ENCODE measurements at regions not wholly inside any gene's neighbourhood (a gene's known extent, or its start where the extent isn't known, plus 50 kb on each side); places are given as distances from the start of the nearest gene placed in this dataset.

- Histone ChIP-seq H3K4me1 (no peaks in the 10 kb centered on the region), H3K27me3 (peaks cover 7% of the 10 kb centered on the region), H3K36me3 (no peaks in the 10 kb centered on the region), H3K27ac (no peak overlapping the region), H3K4me3 (no peak overlapping the region), H3K9me3 (no peaks in the 10 kb centered on the region)
- DNase-seq (ENCODE audit: low spot score in 2 of 2) = no peak
- no peak for TF ChIP-seq EP300 (IDR thresholded peaks at IDR 0.05)
- no peak for TF ChIP-seq POLR2A (IDR thresholded peaks at IDR 0.05)
- TF ChIP-seq POLR2AphosphoS5 (IDR thresholded peaks at IDR 0.05) = no peak
- TF ChIP-seq, protein P1, sequence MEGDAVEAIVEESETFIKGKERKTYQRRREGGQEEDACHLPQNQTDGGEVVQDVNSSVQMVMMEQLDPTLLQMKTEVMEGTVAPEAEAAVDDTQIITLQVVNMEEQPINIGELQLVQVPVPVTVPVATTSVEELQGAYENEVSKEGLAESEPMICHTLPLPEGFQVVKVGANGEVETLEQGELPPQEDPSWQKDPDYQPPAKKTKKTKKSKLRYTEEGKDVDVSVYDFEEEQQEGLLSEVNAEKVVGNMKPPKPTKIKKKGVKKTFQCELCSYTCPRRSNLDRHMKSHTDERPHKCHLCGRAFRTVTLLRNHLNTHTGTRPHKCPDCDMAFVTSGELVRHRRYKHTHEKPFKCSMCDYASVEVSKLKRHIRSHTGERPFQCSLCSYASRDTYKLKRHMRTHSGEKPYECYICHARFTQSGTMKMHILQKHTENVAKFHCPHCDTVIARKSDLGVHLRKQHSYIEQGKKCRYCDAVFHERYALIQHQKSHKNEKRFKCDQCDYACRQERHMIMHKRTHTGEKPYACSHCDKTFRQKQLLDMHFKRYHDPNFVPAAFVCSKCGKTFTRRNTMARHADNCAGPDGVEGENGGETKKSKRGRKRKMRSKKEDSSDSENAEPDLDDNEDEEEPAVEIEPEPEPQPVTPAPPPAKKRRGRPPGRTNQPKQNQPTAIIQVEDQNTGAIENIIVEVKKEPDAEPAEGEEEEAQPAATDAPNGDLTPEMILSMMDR (IDR thresholded peaks at IDR 0.05) = no peak
Observed at GRCh38 chr5:110896901-110897300, 158.1 kb downstream of the SLC25A46 start.

- Histone ChIP-seq H3K9me3 (no peaks in the 10 kb centered on the region), H3K4me1 (no peaks in the 10 kb centered on the region), H3K4me3 (no peak overlapping the region), H3K27ac (no peak overlapping the region), H3K27me3 (no peaks in the 10 kb centered on the region), H3K36me3 (no peaks in the 10 kb centered on the region)
- DNase-seq (ENCODE audit: low spot score in 2 of 2) = no peak
- TF ChIP-seq POLR2AphosphoS5 (IDR thresholded peaks at IDR 0.05) (no peak), POLR2A (IDR thresholded peaks at IDR 0.05) (no peak), EP300 (IDR thresholded peaks at IDR 0.05) (no peak)
- TF ChIP-seq, protein P1 (IDR thresholded peaks at IDR 0.05) = no peak
- 68% methylated on average over 4 of the region's 4 CpGs for WGBS
Observed at GRCh38 chr5:110899566-110900412, 161.0 kb downstream of the SLC25A46 start.

DNA sequence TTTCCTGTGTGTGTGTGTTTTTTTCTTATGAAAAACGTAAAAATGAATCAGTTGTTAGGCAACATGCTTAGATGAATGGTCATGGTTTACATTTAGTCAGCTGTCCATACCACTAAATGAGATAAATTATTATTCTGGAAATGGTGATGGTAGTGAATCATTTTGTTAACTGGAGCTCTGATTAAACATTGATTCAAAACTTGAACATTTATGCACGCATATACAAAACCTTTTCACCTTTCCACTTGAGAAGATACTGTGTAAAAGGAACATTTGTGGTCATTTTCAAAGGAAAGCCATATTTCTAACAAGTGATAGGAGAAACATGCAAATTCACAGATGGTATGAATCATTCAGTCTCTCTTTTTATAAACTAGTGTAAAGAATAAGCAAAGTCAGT is 162.0 kb downstream of the SLC25A46 start:
- TF ChIP-seq EP300 (IDR thresholded peaks at IDR 0.05) (no peak), POLR2AphosphoS5 (IDR thresholded peaks at IDR 0.05) (no peak), POLR2A (IDR thresholded peaks at IDR 0.05) (no peak)
- TF ChIP-seq, protein P1 (IDR thresholded peaks at IDR 0.05) = no peak
- whole genome bisulfite sequencing = 62% methylated on average over 2 of the region's 2 CpGs
- Histone ChIP-seq H3K27me3 (no peaks in the 10 kb centered on the region), H3K27ac (no peak overlapping the region), H3K4me3 (no peak overlapping the region), H3K4me1 (no peaks in the 10 kb centered on the region), H3K36me3 (no peaks in the 10 kb centered on the region), H3K9me3 (no peaks in the 10 kb centered on the region)
- DNase-seq (ENCODE audit: low spot score in 2 of 2) = no peak

DNA sequence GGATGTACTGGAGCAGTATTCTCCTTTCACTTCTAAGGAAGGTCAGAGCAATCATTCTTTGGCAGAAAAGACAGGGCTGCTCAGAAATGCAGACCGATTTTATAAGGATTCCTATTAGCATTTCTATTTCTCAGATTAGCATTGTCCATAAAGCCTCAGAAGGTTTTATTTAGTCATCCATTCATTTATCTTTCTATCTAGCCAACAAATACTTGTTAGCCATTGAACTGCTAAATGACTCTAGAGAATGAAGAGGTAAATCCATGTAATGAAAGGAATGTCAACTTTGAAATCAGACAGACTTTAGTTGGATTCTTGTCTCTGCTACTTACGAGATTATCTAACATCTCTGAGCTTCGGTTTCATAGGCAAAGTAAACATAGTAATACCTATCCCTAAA is 165.2 kb downstream of the SLC25A46 start:
- Histone ChIP-seq H3K36me3 (no peaks in the 10 kb centered on the region), H3K9me3 (no peaks in the 10 kb centered on the region), H3K4me1 (no peaks in the 10 kb centered on the region), H3K4me3 (no peak overlapping the region), H3K27me3 (no peaks in the 10 kb centered on the region), H3K27ac (no peak overlapping the region)
- TF ChIP-seq POLR2A (IDR thresholded peaks at IDR 0.05) = no peak
- no peak for TF ChIP-seq EP300 (IDR thresholded peaks at IDR 0.05)
- WGBS = 76% methylated on average over 3 of the region's 3 CpGs
- no peak for DNase-seq (ENCODE audit: low spot score in 2 of 2)

GRCh38 chr5:110908848-110909247 is 162.7 kb upstream of the TSLP start:
- H3K4me1 ChIP-seq = peaks cover 7% of the 10 kb centered on the region
- no peaks in the 10 kb centered on the region for H3K27me3 ChIP-seq
- DNase-seq (ENCODE audit: low spot score in 2 of 2) = no peak
- H3K4me3 ChIP-seq = no peak overlapping the region
- no peak overlapping the region for H3K27ac ChIP-seq
- no peak for TF ChIP-seq EP300 (IDR thresholded peaks at IDR 0.05)
- no peak for TF ChIP-seq POLR2A (IDR thresholded peaks at IDR 0.05)
- TF ChIP-seq POLR2AphosphoS5 (IDR thresholded peaks at IDR 0.05) = no peak
- TF ChIP-seq, protein P1 (IDR thresholded peaks at IDR 0.05) = no peak
- no peaks in the 10 kb centered on the region for H3K9me3 ChIP-seq
- H3K36me3 ChIP-seq = no peaks in the 10 kb centered on the region

Data from suprapubic skin (tissue), 4 donors.